PC-3 (cell line): ENCODE measurements at regions not wholly inside any gene's neighbourhood (a gene's known extent, or its start where the extent isn't known, plus 50 kb on each side); places are given as distances from the start of the nearest gene placed in this dataset.

Experiments
- ATAC-seq: fragments of 200-7000 bp; cut with Tn5 transposase; 2 replicates; pipeline ENCODE4 v1.9.1; 2020; ENCODE audit warnings: mild to moderate bottlenecking, moderate library complexity
- BruUV-seq: library from RNA; stranded (reverse); fragments of 400-500 nt; replicated peaks from 2 replicates; lab custom pipeline; 2021; lab: Mats Ljungman, UMichigan
- CTCF ChIA-PET: fragments of 300-600 bp; sonication (Branson Sonifier 250); formaldehyde crosslinking; loops from one replicate; lab custom pipeline; 2022; ENCODE audit warnings: antibody characterized with exemption; lab: Charles Lee
- POLR2A ChIA-PET: fragments of 300-600 bp; sonication (Branson Sonifier 250); formaldehyde crosslinking; loops from one replicate; lab custom pipeline; 2022; ENCODE audit warnings: antibody characterized with exemption; ENCODE audit not compliant: unreplicated experiment; lab: Charles Lee
- DNase-seq: peaks from one replicate; pipeline ENCODE4 v3.0.0-alpha.2; 2015
- H2AFZ ChIP-seq: fragments of 300-600 bp; sonication (generic); 2 replicates; pipeline ENCODE4 v1.6.0; 2016; ENCODE audit warnings: antibody characterized with exemption, low read length
- H3F3A ChIP-seq: fragments of 300-600 bp; sonication (generic); one replicate; pipeline ENCODE4 v1.6.0; 2017; ENCODE audit warnings: antibody characterized with exemption, low read length, control low read depth, mild to moderate bottlenecking; ENCODE audit not compliant: unreplicated experiment
- H3K27ac ChIP-seq: fragments of 300-600 bp; sonication (generic); 2 replicates; pipeline ENCODE4 v1.5.1; 2016; ENCODE audit warnings: mild to moderate bottlenecking, low read length
- H3K27me3 ChIP-seq: fragments of 300-600 bp; sonication (generic); 2 replicates; pipeline ENCODE4 v1.6.1; 2016; ENCODE audit warnings: low read length, mixed read lengths
- H3K36me3 ChIP-seq: fragments of 300-600 bp; sonication (generic); 2 replicates; pipeline ENCODE4 v1.6.1; 2016; ENCODE audit warnings: low read depth, mixed run types, low read length, mixed read lengths
- H3K4me1 ChIP-seq: fragments of 300-600 bp; sonication (generic); 2 replicates; pipeline ENCODE4 v1.5.1; 2016; ENCODE audit warnings: low read length; ENCODE audit not compliant: insufficient read depth
- H3K4me2 ChIP-seq: fragments of 300-600 bp; sonication (generic); 2 replicates; pipeline ENCODE4 v1.6.0; 2016; ENCODE audit warnings: low read length
- H3K4me3 ChIP-seq: fragments of 300-600 bp; sonication (generic); 2 replicates; pipeline ENCODE4 v1.5.1; 2016; ENCODE audit warnings: mild to moderate bottlenecking, low read length, mixed read lengths
- H3K79me2 ChIP-seq: fragments of 300-600 bp; sonication (generic); 2 replicates; pipeline ENCODE4 v1.6.1; 2017; ENCODE audit warnings: low read length, mixed read lengths
- H3K9ac ChIP-seq: fragments of 300-600 bp; sonication (generic); 2 replicates; pipeline ENCODE4 v1.6.0; 2016; ENCODE audit warnings: mild to moderate bottlenecking, low read length
- H3K9me2 ChIP-seq: fragments of 300-600 bp; sonication (generic); replicated peaks from 2 replicates; pipeline ENCODE4 v1.6.1; 2016; ENCODE audit warnings: mixed run types, low read length, mixed read lengths
- H3K9me3 ChIP-seq: fragments of 300-600 bp; sonication (generic); 2 replicates; pipeline ENCODE4 v1.6.1; 2016; ENCODE audit warnings: low read length, mixed read lengths
- H4K20me1 ChIP-seq: fragments of 300-600 bp; sonication (generic); 2 replicates; pipeline ENCODE4 v1.6.1; 2016; ENCODE audit warnings: low read length, mixed read lengths
- EZH2 ChIP-seq: fragments of 300-600 bp; sonication (generic); IDR thresholded peaks from one replicate; pipeline ENCODE4 v1.6.1; 2017; ENCODE audit warnings: antibody characterized with exemption, mild to moderate bottlenecking, low read length; ENCODE audit not compliant: unreplicated experiment
- EZH2phosphoT487 ChIP-seq: fragments of 300-600 bp; sonication (generic); IDR thresholded peaks from 2 replicates; pipeline ENCODE4 v1.6.1; 2018; ENCODE audit warnings: mild to moderate bottlenecking, antibody characterized with exemption, low read length, borderline replicate concordance
- intact Hi-C: fragments of 100-400 bp; cut with micrococcal nuclease; formaldehyde crosslinking; loops from 2 replicates; pipeline ENCODE4 v1.9.0; 2023
- TF ChIP-seq, protein P1 (sequence below): fragments of 300-600 bp; sonication (generic); conservative IDR thresholded peaks from 2 replicates; pipeline ENCODE4 v1.5.1; 2017; ENCODE audit warnings: antibody characterized with exemption, low read depth, mild to moderate bottlenecking, low read length

DNA sequence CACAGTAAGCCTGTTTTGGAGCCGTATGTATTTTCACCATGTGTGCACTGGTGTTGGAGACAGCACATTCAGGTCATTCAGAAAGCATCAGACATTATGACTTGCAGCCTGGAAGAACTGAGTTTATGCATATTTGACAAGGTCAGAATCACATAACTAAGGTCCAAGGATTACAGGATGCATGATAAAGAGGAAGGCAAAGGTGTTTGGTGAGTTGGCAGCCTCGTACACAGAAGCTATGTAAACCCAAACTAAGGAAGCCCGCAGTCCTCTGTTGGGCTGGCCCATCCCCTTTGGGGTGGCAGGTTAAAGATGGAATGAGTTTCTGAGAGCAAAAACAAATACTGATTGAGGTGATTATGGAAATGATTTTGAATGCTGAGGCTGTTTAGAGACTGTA is 218.4 kb downstream of the KTN1 start:
- H3K79me2 ChIP-seq, result no peaks in the 10 kb centered on the region
- no peaks in the 10 kb centered on the region for H3K9me2 ChIP-seq
- no peak for DNase-seq
- no peak overlapping the region for H3K4me3 ChIP-seq
- BruUV-seq, result no TSS peak
- H3K9ac ChIP-seq, result no peak overlapping the region
- TF ChIP-seq, protein P1, sequence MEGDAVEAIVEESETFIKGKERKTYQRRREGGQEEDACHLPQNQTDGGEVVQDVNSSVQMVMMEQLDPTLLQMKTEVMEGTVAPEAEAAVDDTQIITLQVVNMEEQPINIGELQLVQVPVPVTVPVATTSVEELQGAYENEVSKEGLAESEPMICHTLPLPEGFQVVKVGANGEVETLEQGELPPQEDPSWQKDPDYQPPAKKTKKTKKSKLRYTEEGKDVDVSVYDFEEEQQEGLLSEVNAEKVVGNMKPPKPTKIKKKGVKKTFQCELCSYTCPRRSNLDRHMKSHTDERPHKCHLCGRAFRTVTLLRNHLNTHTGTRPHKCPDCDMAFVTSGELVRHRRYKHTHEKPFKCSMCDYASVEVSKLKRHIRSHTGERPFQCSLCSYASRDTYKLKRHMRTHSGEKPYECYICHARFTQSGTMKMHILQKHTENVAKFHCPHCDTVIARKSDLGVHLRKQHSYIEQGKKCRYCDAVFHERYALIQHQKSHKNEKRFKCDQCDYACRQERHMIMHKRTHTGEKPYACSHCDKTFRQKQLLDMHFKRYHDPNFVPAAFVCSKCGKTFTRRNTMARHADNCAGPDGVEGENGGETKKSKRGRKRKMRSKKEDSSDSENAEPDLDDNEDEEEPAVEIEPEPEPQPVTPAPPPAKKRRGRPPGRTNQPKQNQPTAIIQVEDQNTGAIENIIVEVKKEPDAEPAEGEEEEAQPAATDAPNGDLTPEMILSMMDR, result no peak
- no peak for TF ChIP-seq EZH2phosphoT487
- no peak for TF ChIP-seq EZH2
- CTCF ChIA-PET, result no interaction called here
- H3K4me2 ChIP-seq, result no peak overlapping the region
- H2AFZ ChIP-seq, result no peak overlapping the region
- H3K9me3 ChIP-seq, result no peaks in the 10 kb centered on the region
- intact Hi-C loops, result no loop called here
- no peaks in the 10 kb centered on the region for H3K27me3 ChIP-seq
- H3K27ac ChIP-seq, result no peak overlapping the region
- H3K36me3 ChIP-seq, result no peaks in the 10 kb centered on the region
- ATAC-seq, result no peak
- POLR2A ChIA-PET, result no interaction called here
- H3F3A ChIP-seq, result no peaks in the 10 kb centered on the region
- no peaks in the 10 kb centered on the region for H4K20me1 ChIP-seq
- H3K4me1 ChIP-seq, result peaks cover 35% of the 10 kb centered on the region

DNA sequence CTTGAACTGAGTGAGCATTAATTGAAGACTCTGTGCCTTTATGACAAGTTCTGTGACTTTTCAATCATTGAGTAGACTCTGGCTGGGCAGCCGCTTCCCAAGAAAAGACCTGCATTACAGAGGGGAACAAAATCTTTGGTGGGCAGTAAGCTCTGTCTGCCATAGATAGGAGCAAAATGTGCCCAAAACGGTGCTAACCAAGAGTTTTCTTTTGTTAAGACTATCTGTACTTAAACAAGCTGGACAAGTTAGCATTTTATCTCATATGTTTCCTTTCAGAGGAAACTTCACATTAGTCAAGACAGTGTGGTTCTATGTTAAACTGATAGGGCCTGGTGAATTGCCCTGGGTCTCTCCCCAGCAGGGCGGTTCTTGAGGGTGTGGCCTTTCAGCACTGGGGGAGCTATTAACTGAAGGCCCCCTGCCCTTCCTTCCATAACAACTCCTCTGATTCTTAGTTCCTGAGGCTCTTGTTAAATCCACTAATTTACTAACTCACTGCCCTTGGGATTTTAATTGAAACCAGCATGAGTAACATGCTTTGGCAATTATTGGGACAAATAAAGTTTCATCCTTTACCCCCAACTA is 219.6 kb downstream of the KTN1 start:
- Histone ChIP-seq H3K9me2 (no peaks in the 10 kb centered on the region), H3K27me3 (no peaks in the 10 kb centered on the region), H3K4me3 (no peak overlapping the region), H3K4me1 (peaks cover 36% of the 10 kb centered on the region), H3K9ac (no peak overlapping the region), H2AFZ (no peak overlapping the region), H3F3A (no peaks in the 10 kb centered on the region), H4K20me1 (no peaks in the 10 kb centered on the region), H3K36me3 (no peaks in the 10 kb centered on the region), H3K79me2 (no peaks in the 10 kb centered on the region), H3K9me3 (no peaks in the 10 kb centered on the region), H3K27ac (no peak overlapping the region), H3K4me2 (no peak overlapping the region)
- intact Hi-C loops, result no loop called here
- ChIA-PET POLR2A (no interaction called here), CTCF (interaction anchor here (0.6 kb wide), 1 partner anchor 445 kb away, joined by 3 read pairs; no protein-coding TSS in a partner anchor)
- no peak for DNase-seq
- TF ChIP-seq, protein P1, result no peak
- no peak for TF ChIP-seq EZH2
- TF ChIP-seq EZH2phosphoT487, result no peak
- BruUV-seq, result no TSS peak
- ATAC-seq, result no peak

DNA sequence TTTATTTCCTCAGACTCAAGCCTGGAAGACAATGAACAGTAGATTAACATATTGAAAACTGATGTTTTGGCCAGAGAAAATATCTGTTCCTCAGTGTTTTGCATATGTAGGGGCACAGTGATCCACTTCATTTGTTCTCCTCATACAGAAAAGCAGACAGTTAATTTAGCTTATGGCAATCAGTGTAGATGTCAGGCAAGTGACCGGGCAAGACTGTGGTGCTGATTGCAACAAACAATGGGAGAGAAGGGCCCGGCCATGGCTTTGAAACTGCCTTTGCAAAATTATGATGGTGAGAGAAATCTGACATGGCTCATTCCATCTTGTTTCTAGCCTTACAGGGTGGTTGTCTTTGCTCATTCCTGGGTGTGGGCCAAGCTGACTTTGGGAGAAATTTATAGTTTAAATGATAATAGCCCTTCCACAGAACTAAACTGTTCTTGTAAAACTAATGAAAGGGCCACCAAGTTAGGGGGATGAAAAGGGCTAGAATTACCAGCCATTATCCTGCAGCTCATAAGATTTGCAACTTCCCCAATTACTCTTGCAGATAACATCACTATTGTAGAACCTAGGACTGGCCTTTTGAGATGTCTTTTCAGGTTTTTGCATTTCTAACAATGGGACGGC is 220.3 kb downstream of the KTN1 start:
- BruUV-seq, result no TSS peak
- intact Hi-C loops, result no loop called here
- H3K9me3 ChIP-seq, result no peaks in the 10 kb centered on the region

More for the DNA sequence above, 220.3 kb downstream of the KTN1 start:
- ChIA-PET CTCF (interaction anchor here (0.6 kb wide), 1 partner anchor 445 kb away, joined by 3 read pairs; no protein-coding TSS in a partner anchor), POLR2A (no interaction called here)
- no peak overlapping the region for H3K9ac ChIP-seq
- no peak overlapping the region for H2AFZ ChIP-seq
- peaks cover 30% of the 10 kb centered on the region for H3K4me1 ChIP-seq
- no peak overlapping the region for H3K27ac ChIP-seq
- H3K79me2 ChIP-seq, result no peaks in the 10 kb centered on the region
- no peak overlapping the region for H3K4me3 ChIP-seq
- H3K9me2 ChIP-seq, result no peaks in the 10 kb centered on the region
- TF ChIP-seq EZH2phosphoT487, result no peak
- no peak for TF ChIP-seq EZH2
- TF ChIP-seq, protein P1, result no peak
- ATAC-seq, result no peak
- no peak for DNase-seq
- no peak overlapping the region for H3K4me2 ChIP-seq
- H3F3A ChIP-seq, result no peaks in the 10 kb centered on the region
- H4K20me1 ChIP-seq, result no peaks in the 10 kb centered on the region
- H3K36me3 ChIP-seq, result no peaks in the 10 kb centered on the region
- H3K27me3 ChIP-seq, result no peaks in the 10 kb centered on the region
